Gastrocnemius medialis (tissue), 4 donors: ENCODE measurements at regions not wholly inside any gene's neighbourhood (a gene's known extent, or its start where the extent isn't known, plus 50 kb on each side); places are given as distances from the start of the nearest gene placed in this dataset.

Source experiments
- CTCF ChIP-seq, 5 experiments: fragments of 450-650 bp in 3 of 5; fragments of 200-600 bp in 2 of 5; sonication (generic) in 2 of 5; IDR thresholded peaks in 4 of 5; conservative IDR thresholded peaks in 1 of 5; 1 replicate in 4 of 5; 2 replicates in 1 of 5; pipeline ENCODE4 v1.5.1; 2016 to 2019; ENCODE audit warnings: antibody characterized with exemption in 5 of 5, mild to moderate bottlenecking in 3 of 5, moderate library complexity in 3 of 5
- POLR2A ChIP-seq, 2 donors: fragments of 450-650 bp; IDR thresholded peaks; one replicate each; pipeline ENCODE4 v1.6.1; 2017; ENCODE audit warnings: antibody characterized with exemption in 2 of 2, mild to moderate bottlenecking in 2 of 2, moderate library complexity in 2 of 2

- no peak for TF ChIP-seq CTCF (IDR thresholded peaks at IDR 0.05 in 4 of 5, conservative IDR thresholded peaks at IDR 0.05 in 1 of 5)
- no peak for TF ChIP-seq POLR2A (IDR thresholded peaks at IDR 0.05)
Observed at GRCh38 chr12:63042646-63043045, 107.7 kb upstream of the PPM1H start.
